GM23248 (cell line): ENCODE measurements at regions not wholly inside any gene's neighbourhood (a gene's known extent, or its start where the extent isn't known, plus 50 kb on each side); places are given as distances from the start of the nearest gene placed in this dataset.
"Not testable (repeated sequence)": the region's sequence is repeated elsewhere in the genome, so short reads cannot be mapped to it uniquely, and the experiment has no call there.

ENCODE experiments used
- DNase-seq: peaks from one replicate; pipeline ENCODE4 v3.0.0-alpha.2; 2015
- H2AFZ ChIP-seq: fragments of 200-600 bp; sonication (generic); 2 replicates; pipeline ENCODE4 v1.6.1; 2016; ENCODE audit warnings: antibody characterized with exemption
- H3F3A ChIP-seq: fragments of 200-600 bp; sonication (generic); 2 replicates; pipeline ENCODE4 v1.6.1; 2016; ENCODE audit warnings: mild to moderate bottlenecking, antibody characterized with exemption, mixed run types; ENCODE audit not compliant: insufficient read depth
- H3K27ac ChIP-seq: fragments of 200-600 bp; sonication (generic); 2 replicates; pipeline ENCODE4 v1.5.1; 2016; ENCODE audit warnings: mild to moderate bottlenecking
- H3K27me3 ChIP-seq: fragments of 200-600 bp; sonication (generic); replicated peaks from 2 replicates; pipeline ENCODE4 v1.6.1; 2016; ENCODE audit warnings: mild to moderate bottlenecking; ENCODE audit not compliant: insufficient read depth
- H3K36me3 ChIP-seq: fragments of 200-600 bp; sonication (generic); 2 replicates; pipeline ENCODE4 v1.6.1; 2016; ENCODE audit warnings: low read depth, mild to moderate bottlenecking
- H3K4me1 ChIP-seq: fragments of 200-600 bp; sonication (generic); 2 replicates; pipeline ENCODE4 v1.6.1; 2016; ENCODE audit warnings: mild to moderate bottlenecking; ENCODE audit not compliant: insufficient read depth
- H3K4me2 ChIP-seq: fragments of 200-600 bp; sonication (generic); one replicate; pipeline ENCODE4 v1.6.1; 2016; ENCODE audit warnings: mild to moderate bottlenecking; ENCODE audit not compliant: unreplicated experiment
- H3K4me3 ChIP-seq: fragments of 200-600 bp; sonication (generic); 2 replicates; pipeline ENCODE4 v1.5.1; 2016; ENCODE audit warnings: mild to moderate bottlenecking
- H3K79me2 ChIP-seq: fragments of 200-600 bp; sonication (generic); 2 replicates; pipeline ENCODE4 v1.6.1; 2016; ENCODE audit warnings: mild to moderate bottlenecking; ENCODE audit not compliant: insufficient read depth
- H3K9ac ChIP-seq: fragments of 200-600 bp; sonication (generic); 2 replicates; pipeline ENCODE4 v1.6.1; 2016; ENCODE audit warnings: mild to moderate bottlenecking
- H3K9me2 ChIP-seq: fragments of 200-600 bp; sonication (generic); 2 replicates; pipeline ENCODE4 v1.6.1; 2016; ENCODE audit warnings: mixed run types, mild to moderate bottlenecking, moderate library complexity; ENCODE audit not compliant: insufficient read depth
- H3K9me3 ChIP-seq: fragments of 200-600 bp; sonication (generic); one replicate; pipeline ENCODE4 v1.6.1; 2017; ENCODE audit warnings: low read depth
- H4K20me1 ChIP-seq: fragments of 200-600 bp; sonication (generic); 2 replicates; pipeline ENCODE4 v1.6.0; 2016; ENCODE audit not compliant: insufficient read depth
- EZH2 ChIP-seq: fragments of 200-600 bp; sonication (generic); IDR thresholded peaks from 2 replicates; pipeline ENCODE4 v1.6.1; 2018; ENCODE audit warnings: antibody characterized with exemption, mild to moderate bottlenecking; ENCODE audit not compliant: insufficient read depth, poor library complexity, severe bottlenecking
- EZH2phosphoT487 ChIP-seq: fragments of 200-600 bp; sonication (generic); IDR thresholded peaks from 2 replicates; pipeline ENCODE4 v1.6.1; 2018; ENCODE audit warnings: antibody characterized with exemption, moderate library complexity, mild to moderate bottlenecking, low read depth; ENCODE audit not compliant: insufficient read depth
- WGBS, 2 experiments: methylation state at CpG; one replicate each; pipeline ENCODE4 v1.1.6; 2015 to 2017; ENCODE audit warnings: low lambda C conversion rate in 2 of 2, low coverage in 1 of 2; ENCODE audit errors: missing lambda C conversion rate in 2 of 2; 5-methylcytosine and 5-hydroxymethylcytosine counted together
- in situ Hi-C: fragments of 300-500 bp; cut with MboI; formaldehyde crosslinking; loops from 2 replicates; pipeline ENCODE4 v1.15.0; 2020

DNA sequence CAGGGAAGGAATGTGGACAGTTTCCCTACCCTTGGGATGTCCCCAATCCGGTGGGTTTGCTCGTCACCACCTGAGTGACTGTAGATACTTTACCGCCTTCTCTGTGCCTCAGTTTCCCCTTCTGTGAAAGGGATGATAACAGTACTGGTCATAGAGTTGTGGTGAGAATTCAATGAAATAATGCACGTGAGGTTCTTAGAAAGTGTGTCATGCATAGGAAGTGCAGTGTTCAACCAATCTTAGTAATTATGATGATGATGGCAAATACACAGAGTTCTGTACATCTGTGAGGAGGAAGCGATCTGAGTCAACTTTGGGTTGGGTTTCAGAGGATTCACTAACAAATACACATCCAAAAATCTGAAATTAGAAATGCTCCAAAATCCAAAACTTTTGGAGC is 114.6 kb upstream of the HS3ST2 start:
- TF ChIP-seq EZH2 (no peak), EZH2phosphoT487 (no peak)
- in situ Hi-C loops: loop anchor here (5.0 kb wide), 1 partner anchor 1117 kb away; no protein-coding TSS in a partner anchor
- Histone ChIP-seq H3K27ac (no peak overlapping the region), H3K4me3 (no peak overlapping the region), H3K36me3 (no peaks in the 10 kb centered on the region), H3K79me2 (no peaks in the 10 kb centered on the region), H3K27me3 (no peaks in the 10 kb centered on the region), H3F3A (peaks cover 24% of the 10 kb centered on the region), H3K9ac (no peak overlapping the region), H3K9me2 (no peaks in the 10 kb centered on the region), H4K20me1 (no peaks in the 10 kb centered on the region), H3K4me1 (peaks cover 14% of the 10 kb centered on the region), H2AFZ (no peak overlapping the region), H3K9me3 (no peaks in the 10 kb centered on the region), H3K4me2 (no peak overlapping the region)
- 59 to 69% methylated on average over 5 of the region's 5 CpGs for WGBS, 2 experiments
- no peak for DNase-seq

GRCh38 chr16:22705799-22706198 is 108.2 kb upstream of the HS3ST2 start:
- no peaks in the 10 kb centered on the region for H3F3A ChIP-seq
- no peak for DNase-seq
- WGBS, 2 experiments: 3 to 5% methylated on average over 3 of the region's 3 CpGs
- no peaks in the 10 kb centered on the region for H3K79me2 ChIP-seq
- no peak overlapping the region for H3K4me3 ChIP-seq
- H3K36me3 ChIP-seq: no peaks in the 10 kb centered on the region
- no peaks in the 10 kb centered on the region for H4K20me1 ChIP-seq
- no peak overlapping the region for H3K9ac ChIP-seq
- no peaks in the 10 kb centered on the region; the same call in 1 of the 2 replicates for H3K27me3 ChIP-seq
- no peak overlapping the region for H3K4me2 ChIP-seq
- H3K9me2 ChIP-seq: no peaks in the 10 kb centered on the region
- no peak overlapping the region for H3K27ac ChIP-seq
- no peaks in the 10 kb centered on the region for H3K9me3 ChIP-seq
- in situ Hi-C loops: loop anchor here (10.0 kb wide), 1 partner anchor 149 kb away; no protein-coding TSS in a partner anchor
- H2AFZ ChIP-seq: no peak overlapping the region
- H3K4me1 ChIP-seq: no peaks in the 10 kb centered on the region
- TF ChIP-seq EZH2 (no peak), EZH2phosphoT487 (no peak)

GRCh38 chr16:22710326-22710725 is 103.6 kb upstream of the HS3ST2 start:
- H3K4me2 ChIP-seq: no peak overlapping the region
- no peaks in the 10 kb centered on the region for H3K79me2 ChIP-seq
- H3K4me3 ChIP-seq: no peak overlapping the region
- no peaks in the 10 kb centered on the region for H3K9me2 ChIP-seq
- no peak overlapping the region for H3K9ac ChIP-seq
- no peaks in the 10 kb centered on the region; the same call in 1 of the 2 replicates for H3K27me3 ChIP-seq
- H3K9me3 ChIP-seq: no peaks in the 10 kb centered on the region
- H4K20me1 ChIP-seq: no peaks in the 10 kb centered on the region
- WGBS, 2 experiments: 5 to 10% methylated on average over 1 of the region's 1 CpG
- H3K36me3 ChIP-seq: no peaks in the 10 kb centered on the region
- no peak overlapping the region for H2AFZ ChIP-seq
- no peak for DNase-seq
- no peak overlapping the region for H3K27ac ChIP-seq
- in situ Hi-C loops: no loop called here
- no peaks in the 10 kb centered on the region for H3F3A ChIP-seq
- TF ChIP-seq EZH2 (no peak), EZH2phosphoT487 (no peak)
- no peaks in the 10 kb centered on the region for H3K4me1 ChIP-seq

- in situ Hi-C loops: no loop called here
- Histone ChIP-seq H3K4me2 (no peak overlapping the region), H3K36me3 (no peaks in the 10 kb centered on the region), H3K27me3 (no peaks in the 10 kb centered on the region; the same call in 1 of the 2 replicates), H3K4me3 (no peak overlapping the region), H4K20me1 (no peaks in the 10 kb centered on the region), H3K4me1 (no peaks in the 10 kb centered on the region), H3K9me3 (no peaks in the 10 kb centered on the region), H3K9me2 (no peaks in the 10 kb centered on the region), H3K27ac (no peak overlapping the region), H2AFZ (no peak overlapping the region), H3K9ac (no peak overlapping the region), H3K79me2 (no peaks in the 10 kb centered on the region), H3F3A (no peaks in the 10 kb centered on the region)
- no peak for DNase-seq
- 52 to 61% methylated on average over 2 of the region's 2 CpGs for WGBS, 2 experiments
- no peak for TF ChIP-seq EZH2phosphoT487
- TF ChIP-seq EZH2: no peak
Measured at GRCh38 chr16:22711847-22712246, 102.1 kb upstream of the HS3ST2 start.

DNA sequence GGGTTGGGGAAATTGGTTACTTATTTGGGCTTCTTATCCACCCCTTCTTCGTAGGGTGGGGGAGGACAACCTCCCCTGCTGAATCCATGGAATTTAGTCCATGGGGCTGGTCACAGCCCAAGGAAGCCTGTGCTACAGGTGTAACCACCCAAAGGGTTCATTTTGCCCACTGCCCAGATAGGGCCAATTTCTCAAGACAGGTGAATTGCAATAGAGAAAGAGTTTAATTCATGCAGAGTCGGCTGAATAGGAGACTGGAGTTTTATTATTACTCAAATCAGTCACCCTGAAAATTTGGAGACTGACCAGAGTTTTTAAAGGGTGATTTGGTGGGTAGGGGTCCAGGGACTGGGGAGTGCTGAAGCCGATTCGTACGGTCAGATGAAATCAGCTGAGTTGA is 101.5 kb upstream of the HS3ST2 start:
- Histone ChIP-seq H3K4me3 (no peak overlapping the region), H3K9me3 (no peaks in the 10 kb centered on the region), H3K9ac (no peak overlapping the region), H3K27me3 (no peaks in the 10 kb centered on the region; the same call in 1 of the 2 replicates), H3K9me2 (no peaks in the 10 kb centered on the region), H3K36me3 (no peaks in the 10 kb centered on the region), H3K4me1 (no peaks in the 10 kb centered on the region), H3K27ac (no peak overlapping the region), H3K4me2 (no peak overlapping the region), H3K79me2 (no peaks in the 10 kb centered on the region), H4K20me1 (no peaks in the 10 kb centered on the region), H3F3A (no peaks in the 10 kb centered on the region), H2AFZ (no peak overlapping the region)
- no peak for DNase-seq
- TF ChIP-seq EZH2 (no peak), EZH2phosphoT487 (no peak)
- 21 to 38% methylated on average over 5 of the region's 5 CpGs for WGBS, 2 experiments
- in situ Hi-C loops: no loop called here

GRCh38 chr16:22718598-22718997 is 95.4 kb upstream of the HS3ST2 start:
- WGBS, 2 experiments: 29 to 43% methylated on average over 2 of the region's 2 CpGs
- H3K27me3 ChIP-seq, H3K9me3 ChIP-seq, H3K4me1 ChIP-seq, in situ Hi-C loops, H3K27ac ChIP-seq, DNase-seq, H3K36me3 ChIP-seq, H3K4me3 ChIP-seq, H3K9me2 ChIP-seq, H3K9ac ChIP-seq, H4K20me1 ChIP-seq, H3K79me2 ChIP-seq, H2AFZ ChIP-seq, H3K4me2 ChIP-seq, H3F3A ChIP-seq: not testable (repeated sequence)
